HEK293 (cell line): ENCODE measurements at regions not wholly inside any gene's neighbourhood (a gene's known extent, or its start where the extent isn't known, plus 50 kb on each side); places are given as distances from the start of the nearest gene placed in this dataset.

ENCODE experiments used
- CTCF ChIA-PET: fragments of 350-600 bp; formaldehyde crosslinking; extraction: SDS; loops from one replicate; lab custom pipeline; 2021; ENCODE audit warnings: antibody characterized with exemption; lab: Yijun Ruan, JAX
- POLR2A ChIA-PET: fragments of 300-600 bp; formaldehyde crosslinking; extraction: SDS; loops from one replicate; lab custom pipeline; 2020; ENCODE audit warnings: antibody characterized with exemption, inconsistent platforms; lab: Yijun Ruan, JAX
- H3K27ac ChIP-seq: fragments of 200-500 bp; sonication (Bioruptor generic); 2 replicates; pipeline ENCODE4 v1.5.1; 2014; ENCODE audit warnings: low read depth, low read length, control low read depth, inconsistent platforms; ENCODE audit errors: extremely low read depth
- H3K36me3 ChIP-seq, 2 experiments: fragments of 200-500 bp in 1 of 2; sonication (Bioruptor generic) in 1 of 2; 1 replicate in 1 of 2; 2 replicates in 1 of 2; pipeline ENCODE4 v1.5.1; 2014 to 2017; ENCODE audit warnings: inconsistent platforms in 2 of 2, low read length in 2 of 2; ENCODE audit not compliant: control insufficient read depth in 2 of 2, insufficient read depth in 1 of 2
- H3K4me1 ChIP-seq: fragments of 200-500 bp; sonication (Bioruptor generic); 2 replicates; pipeline ENCODE4 v1.5.1; 2014; ENCODE audit warnings: mild to moderate bottlenecking, low read length, inconsistent platforms; ENCODE audit not compliant: control insufficient read depth, insufficient read depth
- H3K4me3 ChIP-seq: 2 replicates; pipeline ENCODE4 v1.5.1; 2011; ENCODE audit warnings: low read depth, mild to moderate bottlenecking, control low read depth, low read length, moderate library complexity
- H3K9me3 ChIP-seq: fragments of 200-500 bp; sonication (Bioruptor generic); 2 replicates; pipeline ENCODE4 v1.5.1; 2014; ENCODE audit warnings: low read depth, low read length, inconsistent platforms; ENCODE audit not compliant: control insufficient read depth, insufficient read depth
- FEZF1 ChIP-seq: fragments of 450-650 bp; formaldehyde crosslinking; IDR thresholded peaks from 2 replicates; pipeline ENCODE4 v1.5.1; 2016; ENCODE audit warnings: missing biosample characterization, missing genetic modification characterization
- GLIS1 ChIP-seq: fragments of 450-650 bp; formaldehyde crosslinking; IDR thresholded peaks from 2 replicates; pipeline ENCODE4 v1.5.1; 2016; ENCODE audit warnings: missing biosample characterization, missing genetic modification characterization
- MEIS1 ChIP-seq: sonication (generic); formaldehyde crosslinking; IDR thresholded peaks from 2 replicates; pipeline ENCODE4 v1.8.1; 2022; ENCODE audit warnings: missing genetic modification reagents, mild to moderate bottlenecking, borderline replicate concordance
- OVOL3 ChIP-seq: fragments of 450-650 bp; formaldehyde crosslinking; IDR thresholded peaks from 2 replicates; pipeline ENCODE4 v1.5.1; 2016; ENCODE audit warnings: missing biosample characterization, missing genetic modification characterization
- PRDM1 ChIP-seq: fragments of 450-650 bp; formaldehyde crosslinking; IDR thresholded peaks from 2 replicates; pipeline ENCODE4; 2016; ENCODE audit warnings: missing biosample characterization, missing genetic modification characterization
- YY2 ChIP-seq: fragments of 450-650 bp; formaldehyde crosslinking; IDR thresholded peaks from 2 replicates; pipeline ENCODE4 v1.5.1; 2016; ENCODE audit warnings: missing biosample characterization, missing genetic modification characterization
- ZBTB11 ChIP-seq: fragments of 450-650 bp; formaldehyde crosslinking; conservative IDR thresholded peaks from 2 replicates; pipeline ENCODE4 v1.5.1; 2016; ENCODE audit warnings: low read depth, missing biosample characterization, missing genetic modification characterization
- ZBTB21 ChIP-seq: fragments of 450-650 bp; formaldehyde crosslinking; IDR thresholded peaks from 2 replicates; pipeline ENCODE4 v1.5.1; 2017; ENCODE audit warnings: missing biosample characterization, missing genetic modification characterization
- ZNF132 ChIP-seq: fragments of 450-650 bp; formaldehyde crosslinking; IDR thresholded peaks from 2 replicates; pipeline ENCODE4 v1.5.1; 2017; ENCODE audit warnings: missing biosample characterization, missing genetic modification characterization, borderline replicate concordance
- ZNF138 ChIP-seq: fragments of 450-650 bp; formaldehyde crosslinking; IDR thresholded peaks from 2 replicates; pipeline ENCODE4 v1.5.1; 2016; ENCODE audit warnings: missing biosample characterization, missing genetic modification characterization, borderline replicate concordance
- ZNF510 ChIP-seq: fragments of 450-650 bp; formaldehyde crosslinking; IDR thresholded peaks from 2 replicates; pipeline ENCODE4 v1.5.1; 2018; ENCODE audit warnings: mild to moderate bottlenecking, missing genetic modification characterization, missing biosample characterization; ENCODE audit not compliant: insufficient replicate concordance
- ZNF623 ChIP-seq: fragments of 450-650 bp; formaldehyde crosslinking; IDR thresholded peaks from 2 replicates; pipeline ENCODE4 v1.5.1; 2016; ENCODE audit warnings: missing biosample characterization, missing genetic modification characterization
- ZNF658 ChIP-seq: fragments of 450-650 bp; formaldehyde crosslinking; IDR thresholded peaks from 2 replicates; pipeline ENCODE4; 2016; ENCODE audit warnings: missing biosample characterization, missing genetic modification characterization
- ZSCAN23 ChIP-seq: fragments of 450-650 bp; formaldehyde crosslinking; IDR thresholded peaks from 2 replicates; pipeline ENCODE4 v1.5.1; 2016; ENCODE audit warnings: missing biosample characterization, missing genetic modification characterization
- ZXDB ChIP-seq: fragments of 450-650 bp; formaldehyde crosslinking; IDR thresholded peaks from 2 replicates; pipeline ENCODE4 v1.5.1; 2016; ENCODE audit warnings: missing biosample characterization, missing genetic modification characterization
- TF ChIP-seq, protein P1 (sequence below): fragments of 450-650 bp; formaldehyde crosslinking; IDR thresholded peaks from 2 replicates; pipeline ENCODE4 v1.5.1; 2017; ENCODE audit warnings: missing biosample characterization, missing genetic modification characterization
- TF ChIP-seq, protein P2 (sequence below): fragments of 450-650 bp; formaldehyde crosslinking; conservative IDR thresholded peaks from 2 replicates; pipeline ENCODE4 v1.5.1; 2016; ENCODE audit warnings: low read depth, missing biosample characterization, missing genetic modification characterization

DNA sequence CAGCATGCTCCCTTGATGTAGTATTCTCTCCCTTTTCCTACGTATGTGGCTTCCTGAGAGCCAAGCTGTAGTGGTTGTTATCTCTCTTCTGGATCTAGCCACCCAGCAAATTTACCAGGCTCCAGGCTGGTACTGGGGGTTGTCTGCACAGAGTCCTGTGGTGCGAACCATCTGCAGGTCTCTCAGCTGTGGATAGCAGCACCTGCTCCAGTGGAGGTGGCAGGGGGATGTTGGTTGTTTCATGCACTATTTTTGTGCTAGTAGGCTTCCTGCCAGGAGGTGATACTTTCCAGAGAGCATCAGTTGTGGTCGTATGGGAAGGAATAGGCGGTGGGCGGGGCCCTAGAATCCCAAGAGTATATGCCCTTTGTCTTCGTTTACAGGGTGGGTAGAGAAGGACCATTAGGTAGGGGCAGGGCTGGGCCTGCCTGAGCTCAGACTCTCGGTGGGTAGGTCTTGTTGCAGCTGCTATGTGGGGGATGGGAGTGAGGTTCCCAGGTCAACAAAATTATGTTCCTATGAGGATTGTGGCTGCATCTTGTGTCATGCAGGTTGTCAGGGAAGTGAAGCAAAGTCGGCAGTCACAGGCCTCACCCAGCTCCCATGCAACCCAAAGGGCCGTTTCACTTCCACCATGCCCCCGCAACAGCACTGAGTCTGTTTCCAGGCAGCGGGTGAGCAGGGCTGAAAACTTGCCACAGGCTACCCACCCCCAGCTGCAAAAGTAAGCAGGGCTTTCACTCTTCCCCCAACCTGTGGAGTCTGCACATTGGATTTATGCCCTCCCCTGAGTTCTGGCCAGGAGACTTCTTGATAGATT lies 1139.5 kb downstream of the BCL11A start:
- H3K36me3 ChIP-seq, result no peaks in the 10 kb centered on the region
- CTCF ChIA-PET, result interaction anchor here (0.6 kb wide), 1 partner anchor 316 kb away, joined by 3 read pairs; no protein-coding TSS in a partner anchor
- no peaks in the 10 kb centered on the region for H3K9me3 ChIP-seq
- no peaks in the 10 kb centered on the region for H3K4me1 ChIP-seq
- TF ChIP-seq ZSCAN23 (tag by site-specific recombination) (no peak), ZXDB (tag by site-specific recombination) (no peak), GLIS1 (tag by site-specific recombination) (0 out of 2 replicates have a peak, but pooled peaks have one; percentile 11), MEIS1 (CRISPR knock-in tag) (no peak), ZBTB11 (tag by site-specific recombination) (no peak), FEZF1 (tag by site-specific recombination) (no peak), ZBTB21 (tag by site-specific recombination) (no peak), YY2 (no peak), PRDM1 (tag by site-specific recombination) (no peak)
- TF ChIP-seq, all 188 proteins: peak for 1
- Histone ChIP-seq H3K27ac (no peak overlapping the region), H3K4me3 (no peak overlapping the region)
- POLR2A ChIA-PET, result no interaction called here

DNA sequence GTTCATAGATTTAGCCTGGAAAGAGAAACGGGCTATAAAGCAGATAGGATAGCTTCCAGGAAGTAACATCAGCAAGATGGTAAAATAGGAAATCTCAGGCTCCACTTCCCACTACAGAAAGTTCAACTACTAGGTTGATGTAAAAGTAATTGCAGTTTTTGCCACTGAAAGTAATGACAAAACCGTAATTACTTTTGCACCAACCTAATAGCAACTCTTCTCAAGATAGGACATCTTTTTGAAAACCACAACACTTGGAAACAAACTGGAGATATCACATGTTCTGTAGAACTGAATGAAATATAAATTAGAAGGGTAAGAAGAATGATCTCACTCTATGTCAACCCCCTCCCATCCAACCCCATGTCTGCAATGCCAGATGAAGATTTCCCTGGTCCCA lies 1154.3 kb downstream of the BCL11A start:
- H3K36me3 ChIP-seq, result no peaks in the 10 kb centered on the region
- H3K27ac ChIP-seq, result no peak overlapping the region
- no peaks in the 10 kb centered on the region for H3K9me3 ChIP-seq
- TF ChIP-seq, protein P1, sequence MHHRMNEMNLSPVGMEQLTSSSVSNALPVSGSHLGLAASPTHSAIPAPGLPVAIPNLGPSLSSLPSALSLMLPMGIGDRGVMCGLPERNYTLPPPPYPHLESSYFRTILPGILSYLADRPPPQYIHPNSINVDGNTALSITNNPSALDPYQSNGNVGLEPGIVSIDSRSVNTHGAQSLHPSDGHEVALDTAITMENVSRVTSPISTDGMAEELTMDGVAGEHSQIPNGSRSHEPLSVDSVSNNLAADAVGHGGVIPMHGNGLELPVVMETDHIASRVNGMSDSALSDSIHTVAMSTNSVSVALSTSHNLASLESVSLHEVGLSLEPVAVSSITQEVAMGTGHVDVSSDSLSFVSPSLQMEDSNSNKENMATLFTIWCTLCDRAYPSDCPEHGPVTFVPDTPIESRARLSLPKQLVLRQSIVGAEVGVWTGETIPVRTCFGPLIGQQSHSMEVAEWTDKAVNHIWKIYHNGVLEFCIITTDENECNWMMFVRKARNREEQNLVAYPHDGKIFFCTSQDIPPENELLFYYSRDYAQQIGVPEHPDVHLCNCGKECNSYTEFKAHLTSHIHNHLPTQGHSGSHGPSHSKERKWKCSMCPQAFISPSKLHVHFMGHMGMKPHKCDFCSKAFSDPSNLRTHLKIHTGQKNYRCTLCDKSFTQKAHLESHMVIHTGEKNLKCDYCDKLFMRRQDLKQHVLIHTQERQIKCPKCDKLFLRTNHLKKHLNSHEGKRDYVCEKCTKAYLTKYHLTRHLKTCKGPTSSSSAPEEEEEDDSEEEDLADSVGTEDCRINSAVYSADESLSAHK (tag by site-specific recombination), result no peak
- TF ChIP-seq OVOL3 (tag by site-specific recombination), result no peak
- no peak for TF ChIP-seq ZNF510 (tag by site-specific recombination)
- ChIA-PET CTCF (no interaction called here), POLR2A (no interaction called here)
- H3K4me3 ChIP-seq, result no peak overlapping the region
- H3K4me1 ChIP-seq, result no peaks in the 10 kb centered on the region

DNA sequence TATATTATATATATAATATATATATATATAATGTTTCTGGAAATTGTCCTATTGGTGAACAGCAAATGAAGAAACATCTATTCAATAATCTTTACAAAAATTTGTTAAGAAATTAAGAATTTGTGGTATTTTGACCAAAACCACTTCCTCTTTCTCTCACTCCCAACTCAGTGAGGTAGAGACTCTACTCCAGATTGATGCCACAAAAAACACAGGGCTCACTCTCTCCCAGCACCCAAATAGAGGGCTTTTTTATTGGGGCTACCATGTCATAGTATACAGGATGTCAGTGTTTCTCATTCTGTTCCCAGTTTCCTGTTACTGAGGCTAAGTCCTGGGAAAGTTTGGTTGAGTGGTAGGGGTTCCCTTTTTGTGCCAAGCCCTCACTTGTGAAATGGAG lies 1155.4 kb downstream of the BCL11A start:
- no peaks in the 10 kb centered on the region for H3K4me1 ChIP-seq
- no peak overlapping the region for H3K27ac ChIP-seq
- H3K36me3 ChIP-seq, result no peaks in the 10 kb centered on the region
- POLR2A ChIA-PET, result no interaction called here
- no peak overlapping the region for H3K4me3 ChIP-seq
- CTCF ChIA-PET, result no interaction called here
- TF ChIP-seq, protein P2, sequence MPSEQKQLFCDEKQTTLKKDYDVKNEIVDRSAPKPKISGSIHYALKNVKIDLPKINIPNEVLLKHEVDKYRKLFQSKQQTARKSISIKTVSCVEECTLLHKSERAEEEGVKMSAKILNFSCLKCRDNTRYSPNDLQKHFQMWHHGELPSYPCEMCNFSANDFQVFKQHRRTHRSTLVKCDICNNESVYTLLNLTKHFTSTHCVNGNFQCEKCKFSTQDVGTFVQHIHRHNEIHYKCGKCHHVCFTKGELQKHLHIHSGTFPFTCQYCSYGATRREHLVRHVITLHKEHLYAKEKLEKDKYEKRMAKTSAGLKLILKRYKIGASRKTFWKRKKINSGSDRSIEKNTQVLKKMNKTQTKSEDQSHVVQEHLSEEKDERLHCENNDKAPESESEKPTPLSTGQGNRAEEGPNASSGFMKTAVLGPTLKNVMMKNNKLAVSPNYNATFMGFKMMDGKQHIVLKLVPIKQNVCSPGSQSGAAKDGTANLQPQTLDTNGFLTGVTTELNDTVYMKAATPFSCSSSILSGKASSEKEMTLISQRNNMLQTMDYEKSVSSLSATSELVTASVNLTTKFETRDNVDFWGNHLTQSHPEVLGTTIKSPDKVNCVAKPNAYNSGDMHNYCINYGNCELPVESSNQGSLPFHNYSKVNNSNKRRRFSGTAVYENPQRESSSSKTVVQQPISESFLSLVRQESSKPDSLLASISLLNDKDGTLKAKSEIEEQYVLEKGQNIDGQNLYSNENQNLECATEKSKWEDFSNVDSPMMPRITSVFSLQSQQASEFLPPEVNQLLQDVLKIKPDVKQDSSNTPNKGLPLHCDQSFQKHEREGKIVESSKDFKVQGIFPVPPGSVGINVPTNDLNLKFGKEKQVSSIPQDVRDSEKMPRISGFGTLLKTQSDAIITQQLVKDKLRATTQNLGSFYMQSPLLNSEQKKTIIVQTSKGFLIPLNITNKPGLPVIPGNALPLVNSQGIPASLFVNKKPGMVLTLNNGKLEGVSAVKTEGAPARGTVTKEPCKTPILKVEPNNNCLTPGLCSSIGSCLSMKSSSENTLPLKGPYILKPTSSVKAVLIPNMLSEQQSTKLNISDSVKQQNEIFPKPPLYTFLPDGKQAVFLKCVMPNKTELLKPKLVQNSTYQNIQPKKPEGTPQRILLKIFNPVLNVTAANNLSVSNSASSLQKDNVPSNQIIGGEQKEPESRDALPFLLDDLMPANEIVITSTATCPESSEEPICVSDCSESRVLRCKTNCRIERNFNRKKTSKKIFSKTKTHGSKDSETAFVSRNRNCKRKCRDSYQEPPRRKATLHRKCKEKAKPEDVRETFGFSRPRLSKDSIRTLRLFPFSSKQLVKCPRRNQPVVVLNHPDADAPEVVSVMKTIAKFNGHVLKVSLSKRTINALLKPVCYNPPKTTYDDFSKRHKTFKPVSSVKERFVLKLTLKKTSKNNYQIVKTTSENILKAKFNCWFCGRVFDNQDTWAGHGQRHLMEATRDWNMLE (tag by site-specific recombination), result no peak
- TF ChIP-seq ZNF132 (tag by site-specific recombination) (no peak), ZNF623 (tag by site-specific recombination) (no peak), ZNF138 (tag by site-specific recombination) (no peak), ZNF658 (tag by site-specific recombination) (no peak)
- no peaks in the 10 kb centered on the region for H3K9me3 ChIP-seq
